Activated CD4-positive, CD25-positive, alpha-beta regulatory T cell (primary cell): ENCODE measurements at regions not wholly inside any gene's neighbourhood (a gene's known extent, or its start where the extent isn't known, plus 50 kb on each side); places are given as distances from the start of the nearest gene placed in this dataset.

Experiments used
- DNase-seq, 4 experiments: peaks; one replicate each; lab custom pipeline; 2025; lab: John Stamatoyannopoulos, UW

DNA sequence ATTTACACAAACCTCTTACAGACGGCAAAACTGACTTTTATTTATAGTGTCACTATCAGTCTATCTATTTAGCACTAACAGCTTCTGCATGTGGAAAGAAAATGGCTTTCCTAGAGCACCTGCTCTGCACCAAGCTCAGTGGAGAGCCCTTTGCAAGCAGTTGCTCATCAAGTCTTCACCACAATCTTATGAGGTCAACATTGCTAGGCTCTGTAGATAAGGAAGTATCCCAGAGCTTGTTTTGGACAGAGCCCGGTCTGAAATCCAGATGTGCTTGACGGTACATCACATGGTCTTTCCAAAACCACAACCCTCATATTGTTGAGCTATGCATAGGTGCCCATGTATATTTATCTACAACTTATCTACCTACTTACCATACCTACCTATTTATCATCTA, 572.7 kb upstream of the CDH5 start:
- no peak for DNase-seq

DNA sequence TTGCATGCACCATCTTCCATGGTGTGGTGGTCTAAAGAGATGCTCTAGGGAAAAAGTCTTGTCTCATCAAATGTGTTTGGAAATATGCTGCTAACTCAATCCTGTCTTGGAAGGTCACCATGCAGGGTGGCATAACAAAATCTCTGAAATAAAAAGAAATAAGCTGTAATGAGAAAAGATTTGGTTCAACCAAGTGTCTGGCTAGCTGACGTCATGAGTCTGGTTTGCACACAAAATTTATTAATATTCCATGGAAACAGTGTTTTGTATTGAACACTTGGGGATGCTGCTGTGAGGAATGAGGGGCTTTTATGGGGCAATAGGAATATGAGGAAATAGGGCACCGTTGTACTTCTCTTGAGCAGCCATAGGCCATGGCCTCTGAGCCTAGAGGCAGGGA, 575.7 kb upstream of the CDH5 start:
- DNase-seq: no peak

DNA sequence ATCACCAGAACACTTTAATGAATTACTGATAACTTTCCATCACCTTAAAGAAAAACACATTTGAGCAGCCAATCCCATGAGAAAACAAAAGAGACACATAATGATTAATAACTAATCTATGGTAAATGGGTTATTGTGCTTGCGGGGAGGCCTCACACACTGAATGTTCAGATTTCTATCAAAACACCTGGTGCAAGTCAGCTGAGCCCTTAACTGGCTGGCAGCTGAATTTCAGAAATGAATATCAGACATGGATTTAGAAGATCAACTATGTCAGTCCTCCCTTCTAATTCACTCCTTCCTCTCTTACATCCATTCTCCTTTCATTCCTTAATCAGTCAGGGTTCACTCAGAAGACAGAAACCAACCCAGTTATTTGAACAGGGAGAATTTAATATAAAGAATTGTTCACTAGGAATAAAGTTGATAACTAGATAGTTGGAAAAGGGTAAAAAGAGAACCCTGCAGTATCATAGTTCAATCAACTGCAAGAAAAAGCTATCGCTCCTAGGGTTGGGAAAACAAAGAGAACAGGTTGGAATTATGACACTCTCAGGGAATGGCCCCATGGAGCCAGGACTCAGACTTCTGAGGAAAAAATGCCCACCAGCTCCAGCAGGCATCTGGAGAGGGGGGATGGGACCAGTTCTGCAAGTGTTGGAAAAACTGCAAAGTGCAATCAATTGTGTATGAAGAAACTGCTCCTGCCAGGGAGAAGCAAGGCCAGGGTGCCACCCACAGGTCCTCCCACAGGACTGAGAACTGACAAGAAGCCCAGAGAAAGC, 577.1 kb upstream of the CDH5 start:
- DNase-seq: no peak

DNA sequence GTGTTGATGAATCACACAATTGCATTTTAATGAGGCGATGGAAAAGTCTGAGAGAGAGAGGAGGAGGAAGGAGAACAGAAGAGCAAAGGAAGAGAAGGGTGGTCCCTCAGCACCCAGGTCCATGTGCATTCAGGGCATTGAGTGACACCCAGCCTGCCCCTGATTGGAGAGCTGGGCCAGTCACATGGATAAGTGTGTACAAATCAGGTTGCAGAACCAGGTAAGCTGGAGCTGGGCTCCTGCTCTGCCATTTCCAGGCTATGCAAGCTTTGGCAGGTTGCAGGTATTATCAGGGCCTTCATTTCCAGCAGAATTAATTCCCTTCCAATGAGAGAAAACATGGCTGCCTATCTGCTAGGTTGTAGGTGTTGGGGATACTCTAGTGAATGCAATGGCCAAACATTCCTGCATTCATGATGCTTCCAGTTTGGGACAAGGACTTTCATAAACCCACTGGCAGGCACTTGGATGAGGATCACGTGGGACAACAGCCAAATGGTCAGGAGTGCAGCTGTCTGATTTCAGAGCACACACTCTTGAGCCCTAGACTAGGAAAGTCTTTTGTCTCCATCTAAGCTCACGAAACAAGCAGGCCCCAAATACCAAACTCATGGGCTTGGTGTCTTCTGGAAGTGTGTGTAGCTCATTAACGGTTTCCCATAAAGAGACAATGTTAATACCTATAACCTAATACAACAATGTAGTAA, 577.9 kb upstream of the CDH5 start:
- no peak for DNase-seq

DNA sequence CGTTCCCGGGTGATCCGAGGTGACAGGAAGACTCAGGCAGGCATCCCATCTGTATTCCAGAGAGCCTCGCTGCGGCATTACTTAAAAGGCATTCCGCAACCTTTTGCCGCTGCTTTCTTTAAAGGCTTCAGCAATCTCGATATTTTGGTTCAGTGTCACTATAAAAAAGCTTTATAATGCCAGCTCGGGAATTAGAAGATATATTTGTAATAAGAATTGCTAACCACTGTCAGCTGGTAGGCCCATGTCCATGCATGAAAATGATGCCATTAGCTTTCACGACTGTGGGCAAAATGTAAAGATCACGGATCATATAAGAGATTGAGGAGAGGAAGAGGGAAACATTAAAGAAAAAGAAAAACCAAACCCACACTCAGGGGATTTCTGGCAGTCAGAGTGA, 578.6 kb upstream of the CDH5 start:
- DNase-seq: no peak

DNA sequence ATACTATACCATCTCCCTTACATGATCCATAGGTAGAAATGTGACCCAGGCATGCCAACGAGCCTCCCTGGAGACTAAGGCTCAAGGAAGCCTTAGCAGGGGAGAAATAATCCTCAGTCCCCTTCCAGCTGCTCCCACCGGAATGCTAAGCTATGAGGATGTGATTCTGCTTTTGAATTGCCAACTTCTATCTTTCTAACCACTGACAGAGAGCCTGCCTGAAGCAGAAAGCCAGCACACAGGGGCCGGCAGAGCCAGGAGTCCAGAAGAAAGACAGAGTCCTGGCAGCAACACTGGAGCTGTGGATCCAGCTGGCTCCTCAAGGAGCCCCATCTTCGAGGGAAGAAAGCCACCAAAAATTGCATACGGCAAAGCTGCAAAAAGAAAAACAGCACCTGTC, 579.6 kb upstream of the CDH5 start:
- DNase-seq: no peak

DNA sequence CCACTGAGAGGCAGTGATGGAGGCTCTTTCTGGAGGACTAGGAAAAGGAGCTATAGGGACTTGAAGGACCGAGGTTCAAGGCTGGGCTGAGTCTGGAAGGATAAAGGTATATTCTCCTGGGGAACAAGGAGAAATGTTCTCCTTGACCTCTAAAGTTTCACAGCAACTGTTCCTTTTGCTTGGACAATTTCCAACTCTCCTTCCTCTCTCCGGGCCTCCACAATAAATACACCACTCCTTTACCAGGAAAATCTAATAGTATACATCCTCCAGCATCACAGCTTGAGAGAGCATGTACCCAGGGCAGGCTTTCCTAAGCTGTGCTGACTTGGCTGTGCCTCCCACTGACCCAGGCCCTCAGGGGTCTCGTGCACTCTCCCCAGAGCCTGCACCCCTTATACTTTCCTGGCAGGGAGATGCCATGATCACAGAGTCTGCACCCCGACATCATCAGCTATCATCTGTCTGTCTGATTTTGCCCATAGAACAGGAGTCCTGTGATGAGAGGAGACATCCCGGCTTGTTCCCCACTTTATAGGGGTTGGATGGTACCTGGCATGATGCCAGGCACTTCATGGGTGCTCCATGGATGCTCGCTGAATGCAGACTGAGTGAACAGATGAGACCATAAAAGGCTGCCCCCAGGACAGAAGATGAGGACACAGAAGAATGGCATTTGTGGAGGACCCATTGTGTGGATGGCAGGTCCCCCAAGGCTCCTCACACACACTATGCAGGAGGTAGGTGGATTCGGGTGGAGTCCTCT, 582.6 kb upstream of the CDH5 start:
- DNase-seq: no peak

DNA sequence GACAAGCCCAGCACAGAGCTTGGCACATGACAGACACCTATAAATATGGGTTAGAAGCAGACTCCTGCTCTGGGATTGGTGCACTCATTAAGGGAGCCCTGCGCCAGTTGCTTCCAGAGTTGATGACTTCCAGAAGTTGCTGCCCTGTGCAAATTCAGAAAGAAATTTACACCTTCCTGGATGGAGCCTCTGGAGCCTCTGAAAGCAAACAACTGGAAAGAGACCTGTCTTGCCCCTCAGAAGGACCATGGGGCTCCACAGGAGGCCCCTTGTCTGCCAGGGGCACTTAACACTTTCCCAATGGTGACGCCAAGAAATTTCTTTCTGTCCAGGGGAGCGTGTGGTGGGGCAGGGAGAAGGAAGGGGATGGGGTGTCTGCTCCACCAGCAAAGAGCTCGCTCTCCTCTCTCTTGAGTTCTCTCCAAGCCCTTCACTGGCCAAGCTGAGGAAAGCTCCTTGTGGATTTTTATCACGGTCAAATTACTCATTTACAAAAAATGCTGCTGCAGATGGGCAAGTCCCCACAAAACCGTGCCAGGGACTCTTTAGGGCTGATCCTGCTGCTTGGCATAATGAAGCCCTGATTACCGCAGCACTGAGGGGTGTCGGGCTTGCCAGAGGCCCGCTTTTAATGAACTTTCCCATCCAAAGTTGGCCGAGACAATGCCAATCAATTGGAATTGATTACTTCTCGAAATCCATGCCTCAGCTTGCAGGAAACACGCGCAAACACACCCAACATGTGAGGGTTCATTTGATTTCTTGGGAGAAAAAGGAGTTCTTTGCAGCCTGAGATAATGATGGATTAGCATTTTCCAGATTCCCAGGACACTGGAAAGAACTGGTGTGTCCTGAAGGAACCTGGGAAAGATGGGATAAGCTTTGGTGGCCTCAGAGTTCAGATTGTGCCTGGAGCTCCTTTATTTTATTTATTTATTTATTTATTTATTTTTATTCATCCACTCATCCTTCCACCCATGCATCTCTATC, 583.6 kb upstream of the CDH5 start:
- DNase-seq: no peak

DNA sequence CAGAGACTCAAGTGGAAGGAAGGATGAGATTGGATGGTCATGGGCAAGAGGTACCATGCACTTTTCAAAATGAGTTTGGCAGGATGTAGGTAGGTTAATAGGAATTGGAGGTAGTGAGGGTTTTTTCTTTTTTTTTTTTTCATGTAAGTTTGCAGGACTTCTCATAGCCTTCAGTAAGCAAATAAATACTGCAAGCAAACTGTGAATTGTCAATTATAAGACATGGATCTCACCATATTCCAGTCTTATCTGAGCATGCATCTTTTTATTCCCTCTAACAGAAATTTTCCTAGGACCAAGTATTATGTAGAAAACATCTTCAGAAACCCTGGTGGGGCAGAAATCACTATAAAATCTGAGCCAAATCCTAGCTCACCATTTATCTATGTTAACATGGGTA, 584.6 kb upstream of the CDH5 start:
- DNase-seq: no peak

DNA sequence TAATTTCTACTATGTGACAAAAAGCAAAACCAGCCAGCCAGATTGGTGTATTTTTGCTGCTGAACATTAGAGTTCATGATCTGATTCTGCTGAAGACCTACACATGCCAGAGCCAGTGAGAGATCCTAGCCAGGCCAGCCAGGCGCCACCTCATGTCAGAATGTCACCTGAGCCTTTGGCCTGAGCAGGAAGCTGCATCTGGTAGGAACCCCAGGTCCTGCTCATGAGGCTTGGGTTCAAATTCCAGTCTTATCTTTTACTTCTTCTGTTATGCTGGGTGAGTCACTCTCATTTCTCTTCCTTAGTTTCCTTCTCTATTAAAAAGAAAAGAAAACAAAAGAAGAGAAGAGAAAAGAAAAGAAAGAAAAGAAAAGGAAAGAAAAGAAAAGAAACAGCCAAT, 585.1 kb upstream of the CDH5 start:
- DNase-seq: no peak

DNA sequence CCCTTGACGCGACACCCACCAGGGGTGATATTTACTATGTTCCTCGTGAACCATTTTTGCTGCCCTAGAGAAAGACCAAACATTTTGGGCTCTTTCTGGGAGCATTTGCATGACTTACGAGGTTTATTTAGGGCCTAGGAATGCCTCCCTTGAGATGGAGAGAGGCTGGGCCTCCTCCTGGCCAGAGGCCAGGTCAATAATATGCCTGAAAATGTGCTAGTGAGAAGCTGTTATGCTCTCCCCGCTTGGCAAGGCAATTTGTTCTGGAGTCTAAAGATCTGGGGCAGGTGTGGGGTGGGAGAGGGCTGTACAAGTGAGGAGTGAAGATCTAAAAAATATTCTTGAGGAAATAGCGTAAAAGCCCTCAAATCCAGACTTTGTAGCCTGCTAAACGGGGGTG, 587.3 kb upstream of the CDH5 start:
- no peak for DNase-seq

DNA sequence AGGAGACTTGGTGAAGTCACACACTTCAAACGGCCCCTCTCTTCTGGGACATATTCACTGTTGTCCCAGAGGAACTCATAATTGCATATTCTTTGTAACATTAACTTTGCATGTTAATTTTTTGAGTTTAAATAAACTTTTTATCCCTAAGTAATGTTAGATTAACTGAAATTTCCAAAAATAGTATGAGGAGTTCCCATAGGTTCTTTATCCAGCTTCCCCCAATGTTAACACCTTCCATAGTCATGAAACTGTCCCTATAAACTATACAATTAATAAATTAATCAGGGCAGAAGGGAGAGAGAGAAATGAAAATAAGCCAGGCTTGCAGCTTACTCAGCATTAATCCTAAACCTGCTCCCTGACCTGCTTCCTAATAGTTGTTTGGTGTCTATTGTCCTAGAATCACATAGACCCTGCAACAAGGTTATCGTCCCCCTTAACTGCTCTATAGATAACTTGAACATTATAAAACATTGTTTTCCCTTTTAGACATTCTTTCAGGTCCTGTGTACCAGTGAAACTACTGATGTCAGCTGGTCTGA, 589.8 kb upstream of the CDH5 start:
- DNase-seq: no peak

DNA sequence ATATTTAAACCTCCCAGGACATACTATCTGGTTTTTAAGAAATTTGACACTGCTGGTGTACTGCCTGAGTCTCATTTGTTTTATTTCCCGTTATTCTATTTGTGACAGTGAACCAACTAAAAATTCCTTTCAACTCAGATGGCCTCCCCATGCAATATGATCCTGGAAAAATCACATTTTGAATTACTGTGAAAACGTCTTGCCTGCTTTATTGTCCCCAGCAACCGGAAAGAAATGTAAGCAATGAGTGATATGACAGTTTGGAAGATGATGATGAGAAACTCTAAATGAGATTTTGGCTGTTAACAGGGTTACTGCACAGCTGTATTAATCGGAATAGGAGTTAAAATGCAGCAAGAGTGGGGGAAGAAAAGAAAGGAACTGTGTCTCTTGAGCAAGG, 590.7 kb upstream of the CDH5 start:
- DNase-seq: no peak

DNA sequence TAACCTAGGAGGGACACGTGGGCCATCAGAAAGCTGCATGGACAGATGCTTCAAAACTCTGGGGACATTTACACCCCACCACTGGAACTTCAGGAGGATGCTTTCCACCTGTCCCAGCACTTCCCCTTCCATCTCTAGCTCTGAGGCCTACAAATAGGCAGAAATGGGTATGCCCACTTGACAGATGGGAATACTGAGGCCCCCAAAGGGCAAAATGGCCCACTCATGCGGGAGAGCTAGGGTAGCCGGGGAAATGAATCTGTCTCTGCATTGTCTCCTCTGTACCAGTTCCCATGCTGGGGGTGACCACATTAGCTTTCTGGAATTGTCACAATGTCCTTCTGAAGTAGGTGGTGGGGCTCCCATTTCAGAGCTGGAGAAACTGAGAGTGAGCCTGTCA, 592.1 kb upstream of the CDH5 start:
- DNase-seq: no peak

DNA sequence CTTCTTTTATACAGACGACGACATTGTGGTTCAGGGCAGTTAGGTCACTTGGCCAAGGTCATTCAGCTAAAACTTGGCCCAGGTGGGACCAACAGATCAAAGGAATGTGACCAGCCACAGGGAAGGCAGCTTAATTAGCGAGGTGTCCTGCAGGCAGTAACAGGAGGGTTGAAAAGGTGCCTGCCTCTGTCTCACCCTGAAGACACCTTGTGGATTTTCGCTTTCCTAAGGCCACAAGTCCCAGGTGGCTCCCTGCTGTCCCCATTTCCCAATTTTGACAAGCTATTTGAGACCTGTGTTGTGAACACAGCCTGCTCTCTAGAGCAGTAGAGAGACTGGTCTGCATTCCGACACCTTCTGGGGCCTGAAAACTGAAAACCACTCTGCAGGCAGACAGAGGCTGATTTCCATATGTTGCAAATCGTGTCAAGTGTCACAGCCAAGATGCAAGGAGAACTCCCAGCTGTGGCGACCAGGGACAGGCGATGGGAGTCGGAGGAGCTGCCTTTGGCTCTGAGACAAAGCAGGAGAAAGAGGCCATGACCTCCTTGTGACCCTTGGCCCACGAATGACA, 593.1 kb upstream of the CDH5 start:
- no peak for DNase-seq

DNA sequence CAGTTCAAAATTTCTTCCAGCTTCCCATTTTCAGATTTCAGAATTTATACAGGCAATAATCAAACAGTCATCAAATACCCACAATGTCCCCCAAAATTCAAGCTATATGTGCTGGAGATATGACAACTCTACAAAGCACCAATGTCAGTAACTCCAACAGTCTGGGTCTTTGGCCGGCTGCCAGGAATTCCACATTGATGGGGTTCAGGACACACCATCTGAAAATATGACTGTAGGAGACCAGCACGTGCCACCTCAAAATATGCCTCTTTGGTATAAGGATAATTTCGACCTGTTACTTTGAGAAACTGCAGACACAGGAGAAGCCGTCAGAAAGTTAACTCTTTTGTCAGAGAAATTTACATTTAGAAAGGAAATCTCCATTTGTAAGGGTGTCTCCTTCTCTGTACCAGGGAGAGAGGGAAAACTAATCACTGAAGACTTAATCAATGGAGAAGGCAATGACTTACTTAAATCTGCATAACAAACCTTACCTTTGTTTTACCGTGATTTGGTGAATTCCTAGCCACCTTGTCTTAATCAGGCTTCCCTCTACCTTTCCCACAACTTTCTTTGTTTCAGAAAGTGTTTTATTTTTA, 594.3 kb upstream of the CDH5 start:
- no peak for DNase-seq

DNA sequence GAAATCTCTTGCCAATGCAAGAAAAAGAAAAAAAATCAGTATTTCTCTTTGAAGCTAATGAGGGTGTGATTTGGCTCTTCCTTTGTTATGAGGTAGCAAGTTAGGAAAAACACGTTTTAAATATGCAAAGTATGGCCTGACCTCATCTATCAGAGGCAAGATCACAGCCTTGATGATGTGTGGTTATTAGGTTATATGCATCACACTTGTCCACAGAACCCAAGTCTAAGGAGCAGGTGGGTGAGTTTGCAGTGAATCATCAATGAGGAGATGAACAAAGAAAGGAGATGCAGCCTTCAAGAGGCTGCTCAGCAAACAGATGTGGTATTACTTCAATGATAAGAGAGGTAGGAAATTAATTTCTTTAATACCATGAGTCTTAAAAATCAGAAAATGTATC, 594.8 kb upstream of the CDH5 start:
- DNase-seq: no peak

DNA sequence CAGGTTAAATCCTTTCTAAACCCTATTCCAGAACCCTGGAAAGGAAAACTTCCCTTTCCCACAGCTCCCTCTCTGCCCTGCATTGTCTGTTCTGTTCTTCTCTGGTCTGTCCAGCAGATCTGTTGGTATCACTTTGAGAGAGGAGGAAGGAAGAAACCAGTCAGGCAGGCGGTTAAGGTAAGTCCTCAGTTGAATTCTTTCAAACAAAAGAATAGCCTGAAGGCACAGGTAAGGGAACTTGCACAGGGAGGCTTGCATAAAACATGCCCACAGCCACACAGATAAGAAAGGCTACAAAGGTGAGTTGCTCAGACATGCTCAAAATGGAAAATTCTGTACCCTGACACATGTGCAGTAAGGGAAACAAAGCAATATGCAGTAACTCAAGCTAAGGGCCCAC, 595.7 kb upstream of the CDH5 start:
- no peak for DNase-seq

DNA sequence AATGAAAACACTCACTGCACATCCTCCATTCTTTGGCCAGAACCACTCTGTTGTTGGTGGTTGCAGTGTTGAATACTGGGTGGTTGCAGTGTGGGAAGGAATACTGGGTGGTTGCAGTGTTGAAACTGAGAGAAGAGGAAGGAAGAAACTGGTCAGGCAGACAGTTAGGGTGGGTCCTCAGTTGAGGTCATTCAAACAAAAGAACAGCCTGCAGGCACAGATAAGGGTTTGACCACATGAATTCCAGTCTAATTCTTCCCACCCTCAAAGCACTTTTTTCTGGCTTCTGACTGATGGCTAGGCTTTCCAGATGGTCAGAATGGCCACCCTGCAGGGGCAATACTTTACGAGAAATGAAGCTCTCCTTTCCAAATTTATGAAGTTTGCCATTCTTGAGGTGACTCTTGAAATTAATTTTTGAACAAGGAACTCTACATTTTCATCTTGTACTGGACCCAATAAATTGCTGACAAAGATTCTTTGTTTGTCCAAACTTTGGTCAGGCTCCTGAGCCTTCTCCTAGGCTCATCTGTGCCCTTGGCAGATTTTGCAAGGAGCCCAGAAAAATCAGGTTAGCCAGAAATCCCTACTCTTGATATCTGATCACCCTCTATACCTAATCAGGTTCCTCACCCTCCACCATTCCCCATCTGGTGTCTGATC, 596.6 kb upstream of the CDH5 start:
- no peak for DNase-seq

DNA sequence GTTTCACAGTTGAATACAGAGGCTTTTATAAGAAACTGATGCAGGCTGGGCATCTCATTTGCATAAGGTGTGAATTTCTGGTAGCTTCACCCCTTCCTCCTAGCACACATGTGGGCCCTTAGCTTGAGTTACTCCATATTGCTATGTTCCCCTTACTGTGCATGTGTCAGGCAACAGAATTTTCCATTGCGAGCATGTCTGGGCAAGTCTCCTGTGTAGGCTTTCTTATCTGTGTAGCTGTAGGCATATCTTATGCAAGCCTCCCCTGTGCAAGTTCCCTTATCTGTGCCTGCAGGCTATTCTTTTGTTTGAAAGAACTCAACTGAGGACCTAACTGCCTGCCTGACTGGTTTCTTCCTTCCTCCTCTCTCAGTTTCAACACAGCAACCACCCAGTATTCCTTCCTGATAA, 597.4 kb upstream of the CDH5 start:
- DNase-seq: no peak
